ENCODE measurements at regions not wholly inside any gene's neighbourhood (a gene's known extent, or its start where the extent isn't known, plus 50 kb on each side); places are given as distances from the start of the nearest gene placed in this dataset.

GRCh38 chr22:27154717-27155116 is 497.3 kb downstream of the MIAT start:
- H3K36me3 ChIP-seq (replicated peaks; ENCODE audit: insufficient read depth, low read length), result no peaks in the 10 kb centered on the region
- no peaks in the 10 kb centered on the region for H3F3A ChIP-seq (ENCODE audit: insufficient read depth, low read length)
- DNase-seq, result no peak
- no peak overlapping the region for H3K9ac ChIP-seq (ENCODE audit: low read length)
- H3K4me1 ChIP-seq (ENCODE audit: low read length), result no peaks in the 10 kb centered on the region
- no peaks in the 10 kb centered on the region for H3K9me2 ChIP-seq (replicated peaks; ENCODE audit: insufficient read depth, low read length)
- H2AFZ ChIP-seq (ENCODE audit: low read length), result no peak overlapping the region
- H3K27ac ChIP-seq (ENCODE audit: low read length), result no peak overlapping the region
- H3K9me3 ChIP-seq (replicated peaks; ENCODE audit: insufficient read depth, low read length), result no peaks in the 10 kb centered on the region
- H3K4me3 ChIP-seq (ENCODE audit: low read length), result no peak overlapping the region
- H3K79me2 ChIP-seq (ENCODE audit: low read length), result no peaks in the 10 kb centered on the region
- H3K4me2 ChIP-seq (ENCODE audit: low read depth, low read length), result no peak overlapping the region
- no peak for TF ChIP-seq EZH2phosphoT487 (IDR thresholded peaks at IDR 0.05; ENCODE audit: low read length)
- TF ChIP-seq EZH2 (optimal IDR thresholded peaks at IDR 0.05; ENCODE audit: low read depth, low read length), result no peak
- TF ChIP-seq, protein P1, sequence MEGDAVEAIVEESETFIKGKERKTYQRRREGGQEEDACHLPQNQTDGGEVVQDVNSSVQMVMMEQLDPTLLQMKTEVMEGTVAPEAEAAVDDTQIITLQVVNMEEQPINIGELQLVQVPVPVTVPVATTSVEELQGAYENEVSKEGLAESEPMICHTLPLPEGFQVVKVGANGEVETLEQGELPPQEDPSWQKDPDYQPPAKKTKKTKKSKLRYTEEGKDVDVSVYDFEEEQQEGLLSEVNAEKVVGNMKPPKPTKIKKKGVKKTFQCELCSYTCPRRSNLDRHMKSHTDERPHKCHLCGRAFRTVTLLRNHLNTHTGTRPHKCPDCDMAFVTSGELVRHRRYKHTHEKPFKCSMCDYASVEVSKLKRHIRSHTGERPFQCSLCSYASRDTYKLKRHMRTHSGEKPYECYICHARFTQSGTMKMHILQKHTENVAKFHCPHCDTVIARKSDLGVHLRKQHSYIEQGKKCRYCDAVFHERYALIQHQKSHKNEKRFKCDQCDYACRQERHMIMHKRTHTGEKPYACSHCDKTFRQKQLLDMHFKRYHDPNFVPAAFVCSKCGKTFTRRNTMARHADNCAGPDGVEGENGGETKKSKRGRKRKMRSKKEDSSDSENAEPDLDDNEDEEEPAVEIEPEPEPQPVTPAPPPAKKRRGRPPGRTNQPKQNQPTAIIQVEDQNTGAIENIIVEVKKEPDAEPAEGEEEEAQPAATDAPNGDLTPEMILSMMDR (IDR thresholded peaks at IDR 0.05; ENCODE audit: low read length), result no peak
- H4K20me1 ChIP-seq (ENCODE audit: insufficient read depth, low read length), result no peaks in the 10 kb centered on the region
- peaks cover 76% of the 10 kb centered on the region for H3K27me3 ChIP-seq (replicated peaks; ENCODE audit: insufficient read depth, low read length)

DNA sequence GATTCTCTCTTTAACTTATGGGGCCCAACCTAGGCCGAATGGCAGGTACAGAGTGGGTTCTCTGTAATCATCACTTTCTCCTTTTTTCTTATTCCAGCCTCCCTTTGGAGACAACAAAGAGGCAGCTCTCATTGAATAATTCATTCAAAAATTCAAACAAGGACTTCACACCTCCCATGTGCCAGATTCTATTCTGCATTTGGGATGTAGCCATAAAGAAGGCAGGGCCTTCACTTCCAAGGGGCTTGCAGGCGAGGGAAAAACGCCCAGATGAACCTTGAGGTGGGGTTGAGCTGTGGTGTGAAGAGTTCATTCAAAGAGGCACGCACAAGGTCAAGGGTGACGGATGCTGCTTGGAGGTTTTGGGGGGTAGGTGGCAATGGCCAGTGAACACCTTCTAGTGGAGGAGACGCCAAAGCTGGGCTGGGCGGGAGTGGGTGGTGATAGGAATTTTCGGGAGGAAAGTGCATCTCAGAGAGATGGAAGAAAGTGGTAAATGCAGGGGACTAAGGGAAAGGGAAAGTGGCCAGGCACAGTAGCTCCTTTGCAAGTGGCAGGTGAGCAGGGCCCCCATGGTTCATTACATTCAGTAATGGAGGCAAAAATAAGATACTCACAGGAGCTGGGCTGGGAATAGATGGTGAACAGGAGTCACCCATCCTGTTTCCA is 499.6 kb downstream of the MIAT start:
- DNase-seq, result no peak
- H3K4me2 ChIP-seq (ENCODE audit: low read depth, low read length), result no peak overlapping the region
- no peak overlapping the region for H3K27ac ChIP-seq (ENCODE audit: low read length)
- H3K4me3 ChIP-seq (ENCODE audit: low read length), result no peak overlapping the region
- H3K27me3 ChIP-seq (replicated peaks; ENCODE audit: insufficient read depth, low read length), result peaks cover 79% of the 10 kb centered on the region
- no peaks in the 10 kb centered on the region for H3K36me3 ChIP-seq (replicated peaks; ENCODE audit: insufficient read depth, low read length)
- no peaks in the 10 kb centered on the region for H3K4me1 ChIP-seq (ENCODE audit: low read length)
- H3K79me2 ChIP-seq (ENCODE audit: low read length), result no peaks in the 10 kb centered on the region
- no peaks in the 10 kb centered on the region for H3K9me3 ChIP-seq (replicated peaks; ENCODE audit: insufficient read depth, low read length)
- H3K9ac ChIP-seq (ENCODE audit: low read length), result no peak overlapping the region
- no peaks in the 10 kb centered on the region for H3F3A ChIP-seq (ENCODE audit: insufficient read depth, low read length)
- H2AFZ ChIP-seq (ENCODE audit: low read length), result no peak overlapping the region
- no peaks in the 10 kb centered on the region for H3K9me2 ChIP-seq (replicated peaks; ENCODE audit: insufficient read depth, low read length)
- TF ChIP-seq EZH2phosphoT487 (IDR thresholded peaks at IDR 0.05; ENCODE audit: low read length) (no peak), EZH2 (optimal IDR thresholded peaks at IDR 0.05; ENCODE audit: low read depth, low read length) (no peak)
- TF ChIP-seq, protein P1 (IDR thresholded peaks at IDR 0.05; ENCODE audit: low read length), result no peak
- no peaks in the 10 kb centered on the region for H4K20me1 ChIP-seq (ENCODE audit: insufficient read depth, low read length)

GRCh38 chr22:27157666-27158370 is 500.4 kb downstream of the MIAT start:
- Histone ChIP-seq H2AFZ (ENCODE audit: low read length) (no peak overlapping the region), H3K79me2 (ENCODE audit: low read length) (no peaks in the 10 kb centered on the region), H3K27me3 (replicated peaks; ENCODE audit: insufficient read depth, low read length) (peaks cover 80% of the 10 kb centered on the region), H3K4me2 (ENCODE audit: low read depth, low read length) (no peak overlapping the region), H3F3A (ENCODE audit: insufficient read depth, low read length) (no peaks in the 10 kb centered on the region), H4K20me1 (ENCODE audit: insufficient read depth, low read length) (no peaks in the 10 kb centered on the region), H3K36me3 (replicated peaks; ENCODE audit: insufficient read depth, low read length) (no peaks in the 10 kb centered on the region), H3K4me1 (ENCODE audit: low read length) (no peaks in the 10 kb centered on the region), H3K9ac (ENCODE audit: low read length) (no peak overlapping the region), H3K9me2 (replicated peaks; ENCODE audit: insufficient read depth, low read length) (no peaks in the 10 kb centered on the region), H3K27ac (ENCODE audit: low read length) (no peak overlapping the region), H3K9me3 (replicated peaks; ENCODE audit: insufficient read depth, low read length) (no peaks in the 10 kb centered on the region), H3K4me3 (ENCODE audit: low read length) (no peak overlapping the region)
- no peak for DNase-seq
- TF ChIP-seq EZH2phosphoT487 (IDR thresholded peaks at IDR 0.05; ENCODE audit: low read length) (no peak), EZH2 (optimal IDR thresholded peaks at IDR 0.05; ENCODE audit: low read depth, low read length) (no peak)
- TF ChIP-seq, protein P1 (IDR thresholded peaks at IDR 0.05; ENCODE audit: low read length), result no peak

Measured in MM.1S (cell line).